K562 (cell line): ENCODE measurements at regions not wholly inside any gene's neighbourhood (a gene's known extent, or its start where the extent isn't known, plus 50 kb on each side); places are given as distances from the start of the nearest gene placed in this dataset.

Source experiments
- BMI1 ChIP-seq: fragments of 150-350 bp; IDR thresholded peaks from 2 replicates; pipeline ENCODE4 v1.6.1; 2014; ENCODE audit warnings: low read length
- NFYB ChIP-seq: IDR thresholded peaks from 2 replicates; pipeline ENCODE4 v1.6.1; 2011; ENCODE audit warnings: mild to moderate bottlenecking, moderate library complexity; ENCODE audit not compliant: insufficient read length; ENCODE audit errors: extremely low read depth
- RFX5 ChIP-seq: IDR thresholded peaks from 2 replicates; pipeline ENCODE4 v1.6.1; 2011; ENCODE audit warnings: low read depth, mild to moderate bottlenecking, improper control_type of control experiment, low read length
- ZC3H11A ChIP-seq: IDR thresholded peaks from 2 replicates; pipeline ENCODE4 v1.6.1; 2012; ENCODE audit warnings: low read depth, low read length, improper control_type of control experiment
- ZNF143 ChIP-seq: sonication (generic); formaldehyde crosslinking; IDR thresholded peaks from 2 replicates; pipeline ENCODE4 v1.9.0; 2022; ENCODE audit warnings: mild to moderate bottlenecking, missing genetic modification reagents
- ZNF311 ChIP-seq: fragments of 250-450 bp; sonication (Bioruptor Pico); IDR thresholded peaks from 2 replicates; pipeline ENCODE4 v1.4.0; 2020; ENCODE audit warnings: mild to moderate bottlenecking, moderate library complexity

- TF ChIP-seq ZNF311 (CRISPR knock-in tag) (no peak), NFYB (no peak), ZNF143 (no peak), RFX5 (no peak), ZC3H11A (no peak), BMI1 (no peak)
Observed at GRCh38 chr5:135761746-135762145, 72.7 kb upstream of the SLC25A48 start.
